CD4-positive, alpha-beta T cell treated with Interleukin-4 for 4 hours (primary cell): ENCODE measurements at regions not wholly inside any gene's neighbourhood (a gene's known extent, or its start where the extent isn't known, plus 50 kb on each side); places are given as distances from the start of the nearest gene placed in this dataset.
"Not testable (repeated sequence)": the region's sequence is repeated elsewhere in the genome, so short reads cannot be mapped to it uniquely, and the experiment has no call there.

Source experiments
- DNase-seq: peaks from one replicate; pipeline ENCODE4 v3.0.0-alpha.2; 2020

- no peak for DNase-seq
Observed at GRCh38 chr2:140178234-140178633, 1398.0 kb upstream of the NXPH2 start.

DNA sequence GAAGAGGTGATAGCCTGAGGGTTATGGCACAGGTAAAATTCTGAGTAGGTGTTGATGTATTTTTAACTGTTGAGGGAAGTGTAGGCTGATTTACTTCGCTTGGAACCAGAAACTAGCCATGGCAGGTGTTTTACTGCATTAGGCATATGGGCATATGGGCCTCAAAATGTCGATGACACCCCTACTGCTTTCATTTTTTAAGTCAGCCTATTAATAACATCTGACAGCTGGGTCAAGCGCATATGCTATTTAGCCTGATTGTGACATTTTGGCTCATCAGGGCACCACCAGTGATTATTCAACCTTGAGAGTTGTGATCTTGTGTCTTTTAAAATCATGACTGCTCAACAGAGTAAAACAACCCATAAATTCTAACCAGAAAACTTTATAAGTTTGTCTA, 1396.9 kb upstream of the NXPH2 start:
- DNase-seq: no peak

GRCh38 chr2:140173790-140174189, 1393.6 kb upstream of the NXPH2 start:
- no peak for DNase-seq

DNA sequence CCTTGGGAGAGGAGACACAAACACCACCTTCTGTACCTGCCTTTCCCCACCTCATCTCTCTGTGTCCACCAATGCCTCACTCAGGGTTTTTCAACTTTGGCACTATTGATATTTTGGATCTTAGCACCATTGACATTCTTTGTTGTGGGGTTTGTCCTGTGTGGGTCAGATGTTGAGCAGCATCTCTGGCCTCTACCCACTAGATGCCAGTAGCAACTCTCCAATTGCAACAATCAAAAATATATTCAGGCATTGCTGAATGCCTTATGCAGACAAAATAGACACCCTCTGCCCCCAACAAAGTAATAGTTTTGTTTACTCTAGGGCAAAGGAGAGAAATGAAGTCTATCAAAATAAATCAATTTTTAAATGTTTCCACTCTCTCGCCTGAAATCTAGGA, 1384.3 kb upstream of the NXPH2 start:
- no peak for DNase-seq

DNA sequence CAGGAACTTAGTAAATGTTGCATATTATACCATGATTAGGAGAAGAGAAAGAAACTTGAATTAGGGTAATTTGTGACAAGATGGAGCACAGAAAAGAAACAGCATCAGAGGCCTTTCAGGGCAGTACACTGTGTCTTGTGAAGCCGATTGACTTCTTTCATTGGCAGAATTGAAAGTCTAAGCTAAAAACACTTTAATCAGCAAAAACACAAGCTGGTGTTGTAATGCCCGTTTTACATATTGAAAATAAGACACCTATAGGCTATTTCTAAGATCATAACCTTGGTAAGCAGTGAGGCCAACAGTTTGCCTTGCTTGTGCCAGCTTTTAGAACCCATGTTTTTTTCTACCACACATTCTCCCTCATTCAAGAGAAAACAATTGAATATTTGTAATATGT, 1378.1 kb upstream of the NXPH2 start:
- no peak for DNase-seq

DNA sequence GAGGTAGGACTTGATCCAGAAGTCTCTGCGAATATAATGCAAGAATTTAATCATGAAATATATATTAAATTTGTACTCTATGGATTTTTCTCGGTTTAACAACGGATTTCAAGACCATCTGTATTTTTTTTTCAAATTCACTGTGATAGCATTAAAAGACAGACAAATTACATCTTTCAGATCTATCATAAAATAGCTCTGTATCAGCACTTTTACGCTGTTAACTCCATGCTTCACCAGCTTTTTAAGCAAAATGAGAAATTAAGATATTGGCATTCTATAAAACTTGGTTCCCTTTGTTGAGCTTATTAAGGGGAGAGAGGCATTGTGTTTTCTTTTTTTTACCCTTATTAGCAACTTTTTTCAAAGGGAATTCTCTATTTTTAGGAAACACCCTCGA, 1377.6 kb upstream of the NXPH2 start:
- no peak for DNase-seq

GRCh38 chr2:140154706-140155105, 1374.5 kb upstream of the NXPH2 start:
- no peak for DNase-seq

GRCh38 chr2:140154271-140154670, 1374.1 kb upstream of the NXPH2 start:
- no peak for DNase-seq

DNA sequence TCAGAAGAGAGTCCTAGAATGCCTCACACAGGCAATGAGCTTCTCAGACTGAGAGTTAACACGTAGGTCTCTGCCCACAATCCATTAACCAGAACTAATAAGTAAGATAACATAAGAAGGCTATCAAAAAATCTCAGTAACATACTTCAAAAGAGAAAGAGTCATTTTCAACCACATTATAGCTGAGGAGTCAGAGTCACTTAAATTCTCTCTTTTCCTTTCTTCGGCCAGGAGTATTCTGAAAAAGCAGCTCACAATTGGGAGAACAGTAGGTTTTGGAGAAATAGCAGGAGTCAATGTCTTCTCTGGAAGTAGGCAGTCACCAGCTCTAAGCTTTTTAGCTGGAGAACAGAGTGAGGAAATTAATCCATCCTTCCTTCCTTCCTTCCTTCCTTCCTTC, 1364.4 kb upstream of the NXPH2 start:
- no peak for DNase-seq

DNA sequence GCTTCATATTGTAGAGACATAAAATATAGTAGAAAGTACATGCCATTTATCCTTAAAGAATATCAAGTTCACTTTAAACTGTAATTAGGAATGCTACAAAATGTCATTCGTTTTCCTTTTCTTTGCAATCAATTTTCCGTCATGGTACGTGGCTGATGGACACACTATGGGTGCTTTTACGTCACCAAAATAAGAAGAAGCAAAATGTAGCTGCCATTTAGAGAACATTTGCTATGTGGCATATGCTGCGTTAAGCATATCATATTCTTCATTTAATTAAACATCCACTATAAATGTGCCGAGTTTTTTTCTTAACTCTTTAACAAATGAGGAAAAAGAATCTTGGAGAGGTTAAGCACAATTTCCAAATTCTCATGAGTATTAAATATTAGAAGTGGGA, 1358.5 kb upstream of the NXPH2 start:
- DNase-seq: no peak

- DNase-seq: no peak
Observed at GRCh38 chr2:140136861-140137260, 1356.7 kb upstream of the NXPH2 start.

DNA sequence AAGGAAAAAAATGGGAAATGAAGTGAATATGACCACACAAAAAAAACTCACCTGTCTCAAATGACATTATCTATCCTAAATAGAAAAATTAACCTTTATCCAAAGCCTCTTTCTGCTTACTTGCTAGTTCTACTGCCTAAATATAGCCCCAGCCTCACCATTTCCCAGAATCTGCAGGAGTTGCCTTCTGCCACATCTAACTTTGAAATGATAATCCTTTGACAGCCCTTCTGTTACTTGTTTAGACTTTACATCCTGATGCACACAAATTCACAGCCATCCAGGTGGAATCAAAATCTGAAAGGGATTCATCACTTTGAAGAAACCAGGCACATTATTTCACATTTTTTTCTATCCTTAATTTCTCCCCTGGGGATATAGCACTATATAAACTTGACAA, 1356.2 kb upstream of the NXPH2 start:
- no peak for DNase-seq

GRCh38 chr2:140128909-140129308, 1348.7 kb upstream of the NXPH2 start:
- DNase-seq: no peak

DNA sequence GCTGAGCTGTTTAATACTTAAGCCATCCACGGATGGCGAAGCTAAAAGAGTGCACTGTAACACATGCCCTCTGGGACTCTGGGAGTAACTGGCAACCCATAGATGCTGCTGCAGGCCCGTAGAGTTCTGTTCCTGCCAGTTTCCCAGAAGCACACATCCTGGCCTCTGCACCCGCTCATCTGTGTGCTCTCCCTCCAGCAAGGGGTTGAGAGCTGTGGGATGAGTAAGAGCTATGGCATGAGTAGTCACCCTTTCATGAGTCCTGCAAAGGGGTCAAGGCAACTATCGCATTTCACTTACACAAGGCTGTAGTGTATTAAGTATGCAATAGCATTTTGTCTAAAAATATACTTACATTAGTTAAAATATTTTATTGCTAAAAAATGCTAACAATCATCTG, 1341.8 kb upstream of the NXPH2 start:
- no peak for DNase-seq

DNA sequence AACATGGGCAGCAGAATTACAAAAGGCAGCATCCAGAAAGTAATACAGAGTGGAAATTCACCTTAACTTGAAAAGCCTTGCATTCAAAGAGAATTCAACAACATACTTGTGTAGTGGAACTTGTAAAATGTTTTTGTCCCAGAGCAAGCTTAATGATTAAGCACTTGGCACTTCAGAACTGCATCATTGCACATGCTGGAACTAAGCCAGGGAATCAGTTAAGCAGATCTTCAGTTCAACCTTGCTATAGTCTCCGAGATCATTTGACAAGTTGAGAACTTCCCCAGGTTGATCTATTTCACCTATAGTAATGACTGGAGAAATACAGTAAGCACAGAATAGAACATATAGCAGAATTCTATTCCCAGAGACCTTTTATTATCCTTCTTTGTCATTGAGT, 1337.2 kb upstream of the NXPH2 start:
- no peak for DNase-seq

DNA sequence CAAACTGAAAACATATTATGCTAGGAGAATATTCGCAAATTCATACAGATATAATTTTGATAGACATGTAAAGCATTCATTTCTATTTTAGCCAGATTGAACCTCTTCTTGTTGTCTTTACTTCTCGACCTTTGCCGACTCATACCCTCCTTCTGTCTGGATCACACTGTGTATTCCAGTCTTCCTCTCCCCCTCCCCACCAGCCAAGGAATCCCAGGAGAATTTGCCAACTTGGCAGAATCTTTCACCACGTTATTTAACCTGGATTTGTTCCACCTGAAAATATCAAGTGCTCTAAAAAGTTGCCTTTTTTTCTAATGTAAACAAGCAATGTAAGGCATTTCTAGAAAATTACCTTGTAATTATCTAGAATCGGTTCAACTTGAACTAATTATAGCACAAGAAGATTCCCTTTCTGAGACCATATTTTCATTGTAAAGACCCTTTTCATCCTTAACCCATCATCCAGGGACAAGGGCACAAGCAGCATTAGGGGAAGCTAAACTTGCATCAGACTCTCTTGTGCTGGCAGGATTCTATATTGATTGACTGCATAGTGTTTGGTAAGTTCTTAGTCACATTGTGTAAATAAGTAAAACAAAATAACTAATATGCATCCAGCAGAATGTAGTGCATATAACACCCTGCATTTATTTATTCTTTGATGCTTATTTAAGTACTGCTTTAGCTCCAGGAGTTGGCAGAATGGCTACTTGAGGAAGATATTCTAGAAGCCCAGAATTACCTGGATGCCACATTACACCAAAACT, 1328.7 kb upstream of the NXPH2 start:
- DNase-seq: no peak

GRCh38 chr2:140091926-140092325, 1311.7 kb upstream of the NXPH2 start:
- DNase-seq: no peak

DNA sequence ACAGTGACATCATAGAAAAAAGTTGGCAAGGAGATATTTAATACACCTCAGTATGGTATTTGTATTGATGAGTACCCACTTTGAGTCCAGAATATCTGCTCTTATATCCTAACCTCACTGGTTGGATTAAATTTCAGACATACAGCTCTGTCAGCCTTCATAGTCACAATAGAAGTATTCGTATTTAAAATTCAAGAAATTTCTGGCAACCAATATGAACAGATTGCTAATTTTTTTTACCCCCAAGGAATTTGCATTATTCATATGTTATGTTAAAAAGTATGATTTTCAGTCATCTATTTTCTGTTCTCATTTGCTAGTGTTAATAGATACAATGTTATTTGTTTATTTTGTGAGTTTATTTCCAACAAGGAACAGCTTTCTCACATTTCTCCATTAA, 1306.8 kb upstream of the NXPH2 start:
- no peak for DNase-seq

GRCh38 chr2:140085674-140086073, 1305.5 kb upstream of the NXPH2 start:
- DNase-seq: no peak

GRCh38 chr2:140079038-140079437, 1298.8 kb upstream of the NXPH2 start:
- DNase-seq: no peak

- DNase-seq: no peak
Observed at GRCh38 chr2:140076164-140076563, 1296.0 kb upstream of the NXPH2 start.

DNA sequence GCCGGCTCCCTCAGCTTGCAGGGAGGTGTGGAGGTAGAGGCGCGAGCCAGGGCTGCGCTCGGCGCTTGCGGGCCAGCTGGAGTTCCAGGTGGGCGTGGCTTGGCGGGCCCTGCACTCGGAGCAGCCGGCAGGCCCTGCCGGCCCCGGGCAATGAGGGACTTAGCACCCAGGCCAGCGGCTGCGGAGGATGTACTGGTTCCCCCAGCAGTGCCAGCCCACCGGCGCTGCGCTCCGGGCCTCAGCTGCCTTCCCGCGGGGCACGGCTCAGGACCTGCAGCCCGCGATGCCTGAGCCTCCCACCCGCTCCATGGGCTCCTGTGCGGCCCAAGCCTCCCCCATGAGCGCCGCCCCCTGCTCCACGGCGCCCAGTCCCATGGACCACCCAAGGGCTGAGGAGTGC, 1293.6 kb upstream of the NXPH2 start:
- not testable (repeated sequence) for DNase-seq

GRCh38 chr2:140067661-140068060, 1287.5 kb upstream of the NXPH2 start:
- DNase-seq: no peak

DNA sequence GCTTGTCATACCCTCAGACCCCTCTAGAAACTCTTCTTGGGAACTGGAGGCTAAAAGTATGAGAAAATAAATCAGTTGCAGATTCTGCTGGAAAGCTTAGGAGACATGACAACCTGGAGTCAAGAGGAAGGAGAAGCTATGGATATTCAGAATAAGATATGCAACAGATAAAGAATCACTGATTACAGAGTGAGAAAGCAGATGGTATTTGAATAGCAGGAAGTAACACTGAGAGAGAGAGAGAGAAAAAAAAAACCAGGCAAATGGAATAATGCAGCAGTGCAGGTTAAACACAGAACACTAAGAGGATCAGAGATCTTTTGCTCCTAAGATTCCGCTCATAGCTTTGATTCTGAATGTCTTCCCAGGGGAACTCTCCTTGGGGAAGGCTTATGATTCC, 1284.1 kb upstream of the NXPH2 start:
- no peak for DNase-seq

GRCh38 chr2:140063356-140063755, 1283.2 kb upstream of the NXPH2 start:
- no peak for DNase-seq
